HUES6 (cell line): ENCODE measurements at regions not wholly inside any gene's neighbourhood (a gene's known extent, or its start where the extent isn't known, plus 50 kb on each side); places are given as distances from the start of the nearest gene placed in this dataset.

Experiments used
- H3K27ac ChIP-seq: 2 replicates; pipeline ENCODE4 v1.7.0; 2013; ENCODE audit warnings: low read depth, mild to moderate bottlenecking, low read length, inconsistent platforms
- H3K27me3 ChIP-seq: 2 replicates; pipeline ENCODE4 v1.6.1; 2013; ENCODE audit warnings: low read length; ENCODE audit not compliant: control insufficient read depth, insufficient read depth
- H3K36me3 ChIP-seq: 2 replicates; pipeline ENCODE4 v1.6.1; 2013; ENCODE audit warnings: low read length; ENCODE audit not compliant: control insufficient read depth, insufficient read depth
- H3K4me1 ChIP-seq: 2 replicates; pipeline ENCODE4 v1.6.1; 2013; ENCODE audit warnings: low read length; ENCODE audit not compliant: control insufficient read depth, insufficient read depth
- H3K4me3 ChIP-seq: 2 replicates; pipeline ENCODE4 v1.5.1; 2013; ENCODE audit warnings: low read depth, low read length
- H3K9ac ChIP-seq: one replicate; pipeline ENCODE4 v1.6.1; 2013; ENCODE audit warnings: mild to moderate bottlenecking, low read length
- H3K9me3 ChIP-seq: 2 replicates; pipeline ENCODE4 v1.6.1; 2013; ENCODE audit warnings: low read depth, low read length; ENCODE audit not compliant: control insufficient read depth, insufficient read depth

DNA sequence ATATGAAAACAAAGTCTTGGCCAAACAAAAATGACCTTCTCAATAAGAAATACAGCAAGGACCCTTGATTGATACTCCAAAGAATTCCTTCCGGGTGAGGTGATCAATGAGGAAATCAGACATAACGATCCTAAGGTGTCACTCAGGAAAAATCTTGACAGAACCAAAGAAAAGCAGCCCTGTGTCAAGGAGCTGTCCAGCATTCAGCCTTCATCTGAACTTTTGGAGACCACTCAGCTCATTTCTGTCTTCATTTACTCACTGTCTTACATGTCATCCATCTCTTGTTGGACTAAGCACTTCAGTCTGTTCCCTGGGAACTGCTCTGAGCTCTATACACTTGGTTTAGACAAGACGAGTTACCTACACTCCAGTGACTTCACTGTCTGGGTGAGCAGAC, 179.9 kb downstream of the GRIN2B start:
- Histone ChIP-seq H3K4me1 (peaks cover 5% of the 10 kb centered on the region; the same call in 1 of the 2 replicates), H3K9me3 (no peaks in the 10 kb centered on the region), H3K4me3 (no peak overlapping the region), H3K27ac (no peak overlapping the region), H3K27me3 (peaks cover 11% of the 10 kb centered on the region), H3K36me3 (no peaks in the 10 kb centered on the region), H3K9ac (no peak overlapping the region)

DNA sequence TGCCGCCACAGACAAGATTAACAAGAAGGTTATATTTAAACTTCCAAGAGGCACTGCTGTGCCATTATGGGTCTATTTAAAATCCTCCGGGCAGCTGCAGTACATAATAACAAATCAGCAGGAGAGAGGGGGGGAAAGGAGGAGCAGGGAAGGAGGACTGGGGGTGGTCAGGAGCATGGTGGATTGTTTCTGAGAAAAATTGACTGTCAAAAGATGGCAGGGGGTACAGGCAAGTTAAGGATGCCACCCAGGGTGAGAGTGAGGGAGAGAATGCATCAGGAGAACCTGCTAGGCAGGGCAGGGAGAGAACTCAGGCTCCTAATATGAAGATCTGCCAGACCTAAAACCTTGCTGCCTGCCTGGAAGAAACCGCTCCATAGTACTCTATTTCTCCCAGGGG, 181.8 kb downstream of the GRIN2B start:
- no peak overlapping the region for H3K27ac ChIP-seq
- peaks cover 11% of the 10 kb centered on the region for H3K27me3 ChIP-seq
- no peak overlapping the region for H3K9ac ChIP-seq
- peaks cover 5% of the 10 kb centered on the region; the same call in 1 of the 2 replicates for H3K4me1 ChIP-seq
- no peak overlapping the region for H3K4me3 ChIP-seq
- no peaks in the 10 kb centered on the region for H3K9me3 ChIP-seq
- H3K36me3 ChIP-seq: no peaks in the 10 kb centered on the region

DNA sequence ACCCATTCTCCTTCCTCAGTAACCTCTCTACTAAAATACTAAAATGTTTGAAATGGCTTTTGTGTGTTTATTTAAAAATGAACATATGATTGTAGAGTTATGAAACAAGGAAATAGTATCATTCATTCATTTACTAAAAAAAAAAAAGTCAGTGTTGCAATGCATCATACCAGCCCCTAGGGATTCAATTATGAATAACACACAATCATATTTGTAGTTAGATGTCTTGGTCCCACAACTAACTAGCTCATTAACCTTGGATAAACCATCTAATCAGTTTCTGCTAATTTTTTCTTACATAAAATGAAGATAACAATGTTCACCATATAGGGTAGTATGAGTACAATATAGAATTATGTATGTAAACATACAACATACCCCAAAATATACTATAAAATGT, 183.2 kb downstream of the GRIN2B start:
- H3K4me1 ChIP-seq: peaks cover 5% of the 10 kb centered on the region; the same call in 1 of the 2 replicates
- H3K27me3 ChIP-seq: peaks cover 11% of the 10 kb centered on the region
- H3K36me3 ChIP-seq: no peaks in the 10 kb centered on the region
- no peak overlapping the region for H3K4me3 ChIP-seq
- H3K27ac ChIP-seq: no peak overlapping the region
- no peak overlapping the region for H3K9ac ChIP-seq
- no peaks in the 10 kb centered on the region for H3K9me3 ChIP-seq

DNA sequence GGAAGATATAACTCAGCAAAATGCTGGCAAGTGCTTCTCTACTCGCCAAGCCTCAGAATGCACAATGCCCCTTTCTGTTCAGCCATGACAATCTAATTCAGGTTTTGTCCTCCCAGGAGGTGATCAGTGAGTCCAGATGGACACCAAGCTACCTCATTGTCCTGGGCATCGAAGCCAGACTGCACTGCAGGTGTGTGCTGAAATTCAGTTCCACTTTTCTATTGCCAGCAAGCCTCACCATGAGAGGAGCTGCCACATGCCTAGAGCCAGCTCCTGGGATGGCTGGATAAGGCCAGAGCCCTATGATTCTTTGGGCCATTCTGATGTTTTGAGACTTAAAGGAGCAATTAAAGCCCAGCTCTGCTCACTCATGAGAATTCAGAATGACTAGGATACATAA, 186.7 kb downstream of the GRIN2B start:
- Histone ChIP-seq H3K36me3 (no peaks in the 10 kb centered on the region), H3K4me1 (peaks cover 5% of the 10 kb centered on the region; the same call in 1 of the 2 replicates), H3K27ac (no peak overlapping the region), H3K9ac (no peak overlapping the region), H3K4me3 (no peak overlapping the region), H3K9me3 (no peaks in the 10 kb centered on the region), H3K27me3 (no peaks in the 10 kb centered on the region)

DNA sequence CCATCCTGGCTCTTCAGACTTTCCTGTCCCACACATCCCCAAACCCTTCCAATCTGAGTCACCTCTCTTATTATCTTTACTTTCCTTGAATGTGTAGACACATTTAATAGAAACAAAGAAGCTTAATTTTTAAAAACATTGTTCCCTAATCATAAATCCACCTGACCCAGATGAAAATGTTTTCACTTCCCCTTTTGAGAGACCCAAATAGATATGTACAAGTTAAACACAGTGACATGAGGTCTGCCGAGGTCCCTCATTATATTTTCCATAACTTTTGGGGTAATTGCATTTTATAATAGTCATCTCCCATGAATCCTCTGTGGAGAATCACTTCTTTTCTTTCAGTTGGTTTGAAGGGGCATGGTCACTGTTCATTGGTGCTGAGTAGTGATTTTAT, 191.1 kb downstream of the GRIN2B start:
- Histone ChIP-seq H3K9ac (no peak overlapping the region), H3K4me3 (no peak overlapping the region), H3K27ac (no peak overlapping the region), H3K27me3 (no peaks in the 10 kb centered on the region), H3K36me3 (no peaks in the 10 kb centered on the region), H3K9me3 (no peaks in the 10 kb centered on the region), H3K4me1 (peaks cover 3% of the 10 kb centered on the region; the same call in 1 of the 2 replicates)

DNA sequence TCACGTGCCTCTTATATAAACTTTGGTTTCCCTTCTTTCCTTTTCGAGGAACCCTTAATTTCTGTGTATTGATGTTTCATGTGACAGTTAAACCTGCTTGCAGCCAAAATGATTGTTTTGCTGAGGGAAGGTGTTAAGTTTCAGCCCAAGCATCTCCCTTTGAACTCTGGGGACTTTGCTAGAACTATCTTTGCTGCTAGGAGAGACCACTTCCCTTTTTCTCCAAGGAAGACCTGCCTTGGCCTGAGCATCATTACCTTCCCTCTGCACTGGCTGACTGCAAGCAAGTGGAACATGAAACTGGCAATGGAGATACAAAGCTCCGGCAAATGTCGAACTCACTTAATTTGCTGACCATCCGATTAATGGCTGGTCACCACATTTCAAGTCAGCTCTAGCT, 192.8 kb downstream of the GRIN2B start:
- Histone ChIP-seq H3K4me3 (no peak overlapping the region), H3K9me3 (no peaks in the 10 kb centered on the region), H3K4me1 (peaks cover 3% of the 10 kb centered on the region; the same call in 1 of the 2 replicates), H3K27me3 (no peaks in the 10 kb centered on the region), H3K27ac (no peak overlapping the region), H3K36me3 (no peaks in the 10 kb centered on the region), H3K9ac (no peak overlapping the region)

DNA sequence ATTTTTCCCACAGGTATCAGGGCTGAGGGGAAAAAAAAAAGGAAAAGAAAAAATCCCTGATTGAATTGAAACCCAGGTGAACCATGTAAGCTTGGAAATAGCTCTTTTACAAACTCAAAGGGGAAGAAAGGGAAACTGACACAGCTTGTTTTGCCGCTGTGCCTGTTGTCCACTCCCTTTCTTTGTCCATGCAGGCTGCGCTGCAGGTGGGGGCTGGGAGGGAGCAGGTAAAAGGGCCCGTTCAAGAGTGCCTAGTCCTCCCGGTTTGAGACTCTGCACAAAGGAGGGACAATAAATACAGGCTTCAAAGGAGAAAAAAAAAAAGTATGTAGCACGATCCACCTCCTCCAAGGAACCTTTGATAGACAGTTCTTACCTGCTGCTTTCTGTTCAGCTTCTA, 194.8 kb downstream of the GRIN2B start:
- no peak overlapping the region for H3K27ac ChIP-seq
- no peaks in the 10 kb centered on the region for H3K36me3 ChIP-seq
- no peak overlapping the region for H3K9ac ChIP-seq
- H3K4me1 ChIP-seq: peaks cover 3% of the 10 kb centered on the region; the same call in 1 of the 2 replicates
- no peaks in the 10 kb centered on the region for H3K9me3 ChIP-seq
- H3K27me3 ChIP-seq: 0 out of 2 replicates have a peak, but pooled peaks cover 3% of the 10 kb centered on the region
- H3K4me3 ChIP-seq: no peak overlapping the region

DNA sequence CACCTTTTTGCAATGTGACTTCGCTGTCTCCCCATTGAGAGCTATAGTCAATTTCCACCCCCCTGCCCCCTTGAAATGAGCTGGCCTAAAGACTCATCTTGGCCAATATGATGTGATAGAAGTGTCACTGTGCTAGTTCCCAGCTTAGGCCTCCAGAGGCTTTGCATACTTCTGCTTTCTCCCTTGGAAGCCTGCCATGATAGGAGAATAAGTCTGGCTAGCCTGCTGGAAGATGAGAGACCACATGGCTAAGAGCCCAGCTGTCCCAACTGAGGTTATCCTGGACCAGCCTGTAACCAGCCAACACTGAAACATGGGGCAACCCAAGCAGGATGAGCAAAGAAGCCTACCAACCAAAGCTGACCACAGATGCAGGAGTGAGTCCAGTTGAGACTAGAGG, 196.9 kb downstream of the GRIN2B start:
- Histone ChIP-seq H3K9me3 (no peaks in the 10 kb centered on the region), H3K27ac (no peak overlapping the region), H3K36me3 (no peaks in the 10 kb centered on the region), H3K4me1 (peaks cover 3% of the 10 kb centered on the region; the same call in 1 of the 2 replicates), H3K4me3 (no peak overlapping the region), H3K9ac (no peak overlapping the region), H3K27me3 (0 out of 2 replicates have a peak, but pooled peaks cover 5% of the 10 kb centered on the region)

DNA sequence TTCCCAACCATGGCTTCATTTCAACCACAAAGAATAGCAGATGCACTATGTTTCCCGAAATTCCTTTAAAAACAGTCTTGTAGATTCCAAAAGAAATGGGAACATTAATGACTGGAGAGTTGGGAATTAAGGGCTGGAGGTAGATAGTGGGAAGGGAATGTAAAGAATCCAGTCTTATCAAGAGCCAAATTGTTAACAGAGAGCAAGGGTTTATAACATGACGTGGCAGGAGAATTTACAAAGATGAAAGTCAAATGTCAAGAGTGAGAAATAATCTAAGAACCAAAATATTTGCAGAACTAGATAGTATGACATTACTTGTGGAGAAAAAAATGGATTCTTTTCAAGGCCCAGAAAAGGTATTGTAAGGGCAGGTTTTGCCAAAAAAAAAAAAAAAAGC, 200.9 kb downstream of the GRIN2B start:
- H3K27ac ChIP-seq: no peak overlapping the region
- H3K9ac ChIP-seq: no peak overlapping the region
- H3K36me3 ChIP-seq: no peaks in the 10 kb centered on the region
- no peaks in the 10 kb centered on the region for H3K4me1 ChIP-seq
- peaks cover 31% of the 10 kb centered on the region for H3K27me3 ChIP-seq
- no peak overlapping the region for H3K4me3 ChIP-seq
- no peaks in the 10 kb centered on the region for H3K9me3 ChIP-seq

DNA sequence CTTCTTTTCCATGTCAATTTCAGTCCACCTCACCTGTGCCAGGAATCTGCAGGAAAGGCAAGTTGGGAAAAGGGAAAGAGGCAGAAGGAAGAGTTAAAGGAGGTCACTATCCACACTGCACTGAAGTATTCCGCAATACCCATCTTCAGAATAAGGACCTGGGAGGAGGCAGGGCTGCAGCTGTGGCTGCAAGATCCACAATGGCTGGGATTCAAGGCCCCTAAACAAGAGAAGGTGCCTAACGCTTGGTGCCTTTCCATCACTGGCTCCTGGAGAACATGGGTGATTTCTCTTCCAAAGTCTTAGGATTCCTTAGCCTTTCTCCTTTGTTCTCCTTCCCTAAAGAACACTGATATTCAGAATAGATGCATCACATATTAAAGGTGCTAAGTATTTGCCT, 204.0 kb downstream of the GRIN2B start:
- peaks cover 34% of the 10 kb centered on the region for H3K27me3 ChIP-seq
- no peak overlapping the region for H3K4me3 ChIP-seq
- H3K9me3 ChIP-seq: no peaks in the 10 kb centered on the region
- H3K9ac ChIP-seq: no peak overlapping the region
- H3K36me3 ChIP-seq: no peaks in the 10 kb centered on the region
- H3K4me1 ChIP-seq: no peaks in the 10 kb centered on the region
- H3K27ac ChIP-seq: no peak overlapping the region

DNA sequence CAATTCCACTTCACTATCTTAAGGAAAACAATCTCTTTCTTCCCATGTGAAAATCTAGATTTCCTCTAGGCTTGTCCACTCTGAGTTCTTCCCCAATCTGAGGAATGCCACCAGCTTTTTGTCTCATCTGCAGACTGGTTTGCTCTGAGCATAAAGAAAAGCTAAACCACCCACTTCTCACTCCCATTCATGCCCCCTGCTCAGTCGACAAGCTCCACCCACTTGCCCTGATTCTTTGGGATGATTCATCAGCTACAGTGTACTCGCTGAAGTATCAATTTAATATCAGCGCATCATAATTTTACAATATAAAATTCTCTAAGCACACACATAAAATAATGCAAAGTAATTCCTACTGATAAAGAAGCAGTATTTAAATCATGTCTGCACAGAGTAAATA, 209.1 kb downstream of the GRIN2B start:
- H3K27me3 ChIP-seq: peaks cover 15% of the 10 kb centered on the region
- H3K9ac ChIP-seq: no peak overlapping the region
- no peak overlapping the region for H3K27ac ChIP-seq
- no peaks in the 10 kb centered on the region for H3K36me3 ChIP-seq
- H3K9me3 ChIP-seq: no peaks in the 10 kb centered on the region
- H3K4me1 ChIP-seq: no peaks in the 10 kb centered on the region
- H3K4me3 ChIP-seq: no peak overlapping the region

DNA sequence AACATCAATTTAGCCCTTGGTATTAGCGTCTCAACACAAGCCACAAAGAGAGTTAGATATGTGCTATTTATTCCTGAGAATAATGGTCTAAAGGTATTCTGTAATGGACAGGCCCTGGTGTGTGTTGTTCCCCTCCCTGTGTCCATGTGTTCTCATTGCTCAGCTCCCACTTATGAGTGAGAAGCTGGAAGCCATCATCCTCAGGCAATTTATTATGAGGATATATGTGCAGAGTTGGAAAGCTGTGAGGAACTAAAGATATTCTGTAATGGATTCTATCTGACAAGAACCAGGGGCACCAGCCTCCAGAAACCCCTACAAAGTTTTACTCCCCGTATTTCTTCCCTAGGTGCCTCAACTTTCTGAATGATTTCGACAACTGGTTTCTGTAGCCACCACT, 210.8 kb downstream of the GRIN2B start:
- Histone ChIP-seq H3K4me3 (no peak overlapping the region), H3K4me1 (no peaks in the 10 kb centered on the region), H3K9me3 (no peaks in the 10 kb centered on the region), H3K27ac (no peak overlapping the region), H3K27me3 (0 out of 2 replicates have a peak, but pooled peaks cover 3% of the 10 kb centered on the region), H3K9ac (no peak overlapping the region), H3K36me3 (no peaks in the 10 kb centered on the region)
